Ovary (tissue), 3 donors: ENCODE measurements at regions not wholly inside any gene's neighbourhood (a gene's known extent, or its start where the extent isn't known, plus 50 kb on each side); places are given as distances from the start of the nearest gene placed in this dataset.

Source experiments
- EP300 ChIP-seq: sonication (generic); formaldehyde crosslinking; IDR thresholded peaks from one replicate; pipeline ENCODE4 v1.6.1; 2017; ENCODE audit warnings: antibody characterized with exemption
- POLR2A ChIP-seq: fragments of 450-650 bp; IDR thresholded peaks from one replicate; pipeline ENCODE4 v1.6.1; 2017; ENCODE audit warnings: antibody characterized with exemption, mild to moderate bottlenecking, moderate library complexity
- TF ChIP-seq, protein P1 (sequence below), 3 donors: fragments of 450-650 bp in 2 of 3; fragments of 200-600 bp in 1 of 3; IDR thresholded peaks; one replicate each; pipeline versions ENCODE4 v1.5.1 to v1.8.0; 2016 to 2022; ENCODE audit warnings: antibody characterized with exemption in 3 of 3, mild to moderate bottlenecking in 1 of 3
- donor health status: DM: no; HTN: no; CAD: no.

DNA sequence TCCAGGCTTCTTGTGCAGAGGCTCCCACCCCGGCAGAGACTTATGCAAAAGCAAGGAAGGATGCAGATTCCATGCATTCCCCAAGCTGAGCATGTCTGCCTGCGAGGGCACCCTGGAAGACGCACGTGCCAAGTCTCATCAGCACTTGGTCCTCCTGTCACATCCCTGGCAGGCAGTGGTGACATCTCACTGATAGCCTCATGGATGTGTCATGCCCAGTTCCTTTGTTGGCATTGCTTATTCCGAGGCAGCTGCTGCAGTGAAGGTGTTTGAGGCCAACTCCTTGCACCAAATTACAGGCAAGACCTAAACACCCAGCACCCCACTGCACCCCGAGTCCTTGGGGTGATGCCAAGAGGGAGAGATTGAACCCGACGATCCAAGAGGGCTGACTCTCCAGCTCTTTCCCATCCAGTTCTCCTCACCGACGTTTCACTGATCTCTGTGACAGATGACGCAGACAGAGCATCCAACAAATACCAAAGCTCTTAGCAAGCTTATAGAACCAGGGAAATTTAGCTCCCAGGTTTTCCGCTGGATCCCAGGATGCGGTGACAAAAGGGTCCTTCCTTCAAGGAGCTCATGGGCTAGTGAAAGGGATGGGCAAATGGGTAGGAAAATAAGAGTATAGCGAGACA is 611.1 kb downstream of the AJAP1 start:
- TF ChIP-seq, protein P1, sequence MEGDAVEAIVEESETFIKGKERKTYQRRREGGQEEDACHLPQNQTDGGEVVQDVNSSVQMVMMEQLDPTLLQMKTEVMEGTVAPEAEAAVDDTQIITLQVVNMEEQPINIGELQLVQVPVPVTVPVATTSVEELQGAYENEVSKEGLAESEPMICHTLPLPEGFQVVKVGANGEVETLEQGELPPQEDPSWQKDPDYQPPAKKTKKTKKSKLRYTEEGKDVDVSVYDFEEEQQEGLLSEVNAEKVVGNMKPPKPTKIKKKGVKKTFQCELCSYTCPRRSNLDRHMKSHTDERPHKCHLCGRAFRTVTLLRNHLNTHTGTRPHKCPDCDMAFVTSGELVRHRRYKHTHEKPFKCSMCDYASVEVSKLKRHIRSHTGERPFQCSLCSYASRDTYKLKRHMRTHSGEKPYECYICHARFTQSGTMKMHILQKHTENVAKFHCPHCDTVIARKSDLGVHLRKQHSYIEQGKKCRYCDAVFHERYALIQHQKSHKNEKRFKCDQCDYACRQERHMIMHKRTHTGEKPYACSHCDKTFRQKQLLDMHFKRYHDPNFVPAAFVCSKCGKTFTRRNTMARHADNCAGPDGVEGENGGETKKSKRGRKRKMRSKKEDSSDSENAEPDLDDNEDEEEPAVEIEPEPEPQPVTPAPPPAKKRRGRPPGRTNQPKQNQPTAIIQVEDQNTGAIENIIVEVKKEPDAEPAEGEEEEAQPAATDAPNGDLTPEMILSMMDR (IDR thresholded peaks at IDR 0.05), result no peak
- no peak for TF ChIP-seq EP300
- TF ChIP-seq POLR2A, result no peak
